Breast epithelium (tissue), 4 donors: ENCODE measurements at regions not wholly inside any gene's neighbourhood (a gene's known extent, or its start where the extent isn't known, plus 50 kb on each side); places are given as distances from the start of the nearest gene placed in this dataset.
"Not testable (repeated sequence)": the region's sequence is repeated elsewhere in the genome, so short reads cannot be mapped to it uniquely, and the experiment has no call there.

Experiments used
- DNase-seq, 2 donors: peaks; one replicate each; pipeline ENCODE4 v3.0.0-alpha.2; 2019; ENCODE audit warnings: low spot score in 2 of 2
- H3K27ac ChIP-seq, 2 donors: fragments of 200-600 bp; sonication (generic) in 1 of 2; one replicate each; pipeline ENCODE4 v1.5.1; 2016 to 2019; ENCODE audit warnings: mild to moderate bottlenecking in 1 of 2
- H3K27me3 ChIP-seq, 2 donors: fragments of 200-600 bp; sonication (generic) in 1 of 2; one replicate each; pipeline versions ENCODE4 v1.5.1 to v1.6.0; 2017 to 2019; ENCODE audit warnings: control low read depth in 1 of 2, mild to moderate bottlenecking in 1 of 2
- H3K36me3 ChIP-seq: fragments of 200-600 bp; one replicate; pipeline ENCODE4 v1.5.1; 2019
- H3K4me1 ChIP-seq, 2 donors: fragments of 200-600 bp; sonication (generic); one replicate each; pipeline ENCODE4 v1.5.1; 2016 to 2019; ENCODE audit warnings: control low read depth in 1 of 2
- H3K4me3 ChIP-seq, 3 donors: fragments of 200-600 bp; sonication (generic); 1 replicate in 2 of 3; 2 replicates in 1 of 3; pipeline ENCODE4 v1.5.1; 2016 to 2019; ENCODE audit warnings: mild to moderate bottlenecking in 3 of 3, moderate library complexity in 2 of 3
- H3K9me3 ChIP-seq, 2 donors: fragments of 200-600 bp; sonication (generic) in 1 of 2; one replicate each; pipeline ENCODE4 v1.5.1; 2016 to 2019; ENCODE audit warnings: control low read depth in 1 of 2
- POLR2A ChIP-seq: fragments of 450-650 bp; IDR thresholded peaks from one replicate; pipeline ENCODE4 v1.6.1; 2016; ENCODE audit warnings: antibody characterized with exemption, mild to moderate bottlenecking, moderate library complexity
- POLR2AphosphoS5 ChIP-seq, 3 donors: sonication (generic); formaldehyde crosslinking; IDR thresholded peaks; one replicate each; pipeline ENCODE4 v1.6.1; 2017; ENCODE audit warnings: antibody characterized with exemption in 3 of 3
- intact Hi-C: fragments of 100-400 bp; cut with DNase I; formaldehyde crosslinking; loops from one replicate; pipeline ENCODE4 v1.15.1; 2023; ENCODE audit warnings: low total_unique reads
- TF ChIP-seq, protein P1 (sequence below), 3 donors: fragments of 450-650 bp; IDR thresholded peaks; one replicate each; pipeline ENCODE4 v1.5.1; 2016 to 2017; ENCODE audit warnings: antibody characterized with exemption in 3 of 3, mild to moderate bottlenecking in 3 of 3, moderate library complexity in 3 of 3

DNA sequence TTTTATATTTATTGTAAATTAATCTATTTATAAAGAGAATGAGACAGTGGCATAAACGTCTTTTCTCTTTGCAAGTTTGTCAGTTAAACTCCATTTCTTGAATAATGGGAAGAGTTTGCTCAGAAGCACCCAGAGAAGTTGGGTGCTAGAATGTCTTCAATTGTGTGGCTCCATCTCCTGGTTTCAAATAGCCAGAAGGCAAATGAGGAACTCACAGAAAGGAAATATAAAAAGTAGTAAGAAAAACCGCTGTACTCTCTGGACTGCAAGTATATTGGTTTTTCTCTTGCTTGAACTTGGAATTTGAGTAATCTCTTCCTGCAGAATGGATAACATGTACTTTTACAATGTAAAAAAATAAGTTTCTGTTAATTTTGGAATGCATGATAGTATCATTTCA, 217.5 kb downstream of the DPY19L2 start:
- intact Hi-C loops = no loop called here
- Histone ChIP-seq H3K9me3 (no peaks in the 10 kb centered on the region), H3K4me1 (no peaks in the 10 kb centered on the region), H3K4me3 (no peak overlapping the region), H3K27ac (no peak overlapping the region), H3K36me3 (no peaks in the 10 kb centered on the region), H3K27me3 (no peaks in the 10 kb centered on the region)
- DNase-seq = no peak
- TF ChIP-seq POLR2A = no peak
- TF ChIP-seq POLR2AphosphoS5 (IDR thresholded peaks at IDR 0.05) = no peak
- TF ChIP-seq, protein P1, sequence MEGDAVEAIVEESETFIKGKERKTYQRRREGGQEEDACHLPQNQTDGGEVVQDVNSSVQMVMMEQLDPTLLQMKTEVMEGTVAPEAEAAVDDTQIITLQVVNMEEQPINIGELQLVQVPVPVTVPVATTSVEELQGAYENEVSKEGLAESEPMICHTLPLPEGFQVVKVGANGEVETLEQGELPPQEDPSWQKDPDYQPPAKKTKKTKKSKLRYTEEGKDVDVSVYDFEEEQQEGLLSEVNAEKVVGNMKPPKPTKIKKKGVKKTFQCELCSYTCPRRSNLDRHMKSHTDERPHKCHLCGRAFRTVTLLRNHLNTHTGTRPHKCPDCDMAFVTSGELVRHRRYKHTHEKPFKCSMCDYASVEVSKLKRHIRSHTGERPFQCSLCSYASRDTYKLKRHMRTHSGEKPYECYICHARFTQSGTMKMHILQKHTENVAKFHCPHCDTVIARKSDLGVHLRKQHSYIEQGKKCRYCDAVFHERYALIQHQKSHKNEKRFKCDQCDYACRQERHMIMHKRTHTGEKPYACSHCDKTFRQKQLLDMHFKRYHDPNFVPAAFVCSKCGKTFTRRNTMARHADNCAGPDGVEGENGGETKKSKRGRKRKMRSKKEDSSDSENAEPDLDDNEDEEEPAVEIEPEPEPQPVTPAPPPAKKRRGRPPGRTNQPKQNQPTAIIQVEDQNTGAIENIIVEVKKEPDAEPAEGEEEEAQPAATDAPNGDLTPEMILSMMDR (IDR thresholded peaks at IDR 0.05) = no peak

DNA sequence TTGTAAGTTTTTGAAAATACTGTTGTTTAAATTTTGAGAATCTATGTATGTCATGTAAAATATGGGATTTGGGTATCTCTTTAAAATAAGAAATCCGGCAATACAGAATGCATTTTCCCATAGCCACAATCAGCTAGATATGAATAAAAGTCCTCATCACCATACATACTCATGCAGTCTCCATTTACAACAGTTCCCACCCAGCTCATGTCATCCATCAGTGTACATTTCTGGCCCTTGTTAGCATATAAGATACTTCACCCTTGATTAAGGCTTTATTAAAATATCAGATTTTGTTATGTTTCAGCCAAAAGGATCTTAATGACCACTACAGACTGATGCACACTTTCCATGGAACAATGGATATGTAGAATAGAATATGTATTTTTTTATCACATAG, 218.0 kb downstream of the DPY19L2 start:
- TF ChIP-seq, protein P1 (IDR thresholded peaks at IDR 0.05) = no peak
- TF ChIP-seq POLR2A (no peak), POLR2AphosphoS5 (IDR thresholded peaks at IDR 0.05) (no peak)
- no peaks in the 10 kb centered on the region for H3K36me3 ChIP-seq
- H3K4me1 ChIP-seq = no peaks in the 10 kb centered on the region
- no peak for DNase-seq
- no peak overlapping the region for H3K27ac ChIP-seq
- intact Hi-C loops = no loop called here
- H3K9me3 ChIP-seq = no peaks in the 10 kb centered on the region
- no peaks in the 10 kb centered on the region for H3K27me3 ChIP-seq
- no peak overlapping the region for H3K4me3 ChIP-seq

DNA sequence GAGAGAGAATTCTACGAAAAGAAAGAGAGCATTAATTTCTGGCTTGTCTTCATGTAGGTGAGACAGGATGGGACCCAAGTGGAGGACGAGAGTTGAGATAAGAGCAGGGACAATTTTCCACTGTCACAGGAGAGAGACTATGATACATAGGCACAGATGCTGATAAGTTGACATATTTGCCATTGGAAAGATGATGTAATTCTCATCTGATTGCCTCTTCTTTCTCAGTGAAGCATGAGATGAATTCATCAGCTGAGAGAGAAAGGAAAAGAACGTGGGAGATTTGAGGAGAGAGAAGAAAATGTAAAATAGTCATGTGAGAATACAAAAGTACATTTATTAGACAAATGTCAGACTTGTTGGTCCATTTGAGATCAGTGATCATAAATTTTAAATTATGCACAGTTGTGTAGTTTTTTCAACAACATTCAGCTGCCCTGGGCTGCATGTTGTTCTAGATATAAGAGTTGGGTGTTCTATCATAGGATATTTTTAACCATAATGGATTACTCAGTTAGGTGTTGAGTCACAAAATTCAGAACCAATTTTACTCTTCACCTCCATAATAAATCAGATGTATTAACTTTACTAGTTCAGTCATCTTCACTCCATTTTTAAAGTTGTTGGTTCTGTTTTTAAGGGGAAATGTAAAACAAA, 222.9 kb downstream of the DPY19L2 start:
- no peak for DNase-seq
- Histone ChIP-seq H3K27ac (no peak overlapping the region), H3K4me1 (no peaks in the 10 kb centered on the region), H3K27me3 (no peaks in the 10 kb centered on the region), H3K4me3 (no peak overlapping the region), H3K36me3 (no peaks in the 10 kb centered on the region), H3K9me3 (no peaks in the 10 kb centered on the region)
- TF ChIP-seq POLR2AphosphoS5 (IDR thresholded peaks at IDR 0.05) (no peak), POLR2A (no peak)
- TF ChIP-seq, protein P1 (IDR thresholded peaks at IDR 0.05) = no peak
- intact Hi-C loops = no loop called here

DNA sequence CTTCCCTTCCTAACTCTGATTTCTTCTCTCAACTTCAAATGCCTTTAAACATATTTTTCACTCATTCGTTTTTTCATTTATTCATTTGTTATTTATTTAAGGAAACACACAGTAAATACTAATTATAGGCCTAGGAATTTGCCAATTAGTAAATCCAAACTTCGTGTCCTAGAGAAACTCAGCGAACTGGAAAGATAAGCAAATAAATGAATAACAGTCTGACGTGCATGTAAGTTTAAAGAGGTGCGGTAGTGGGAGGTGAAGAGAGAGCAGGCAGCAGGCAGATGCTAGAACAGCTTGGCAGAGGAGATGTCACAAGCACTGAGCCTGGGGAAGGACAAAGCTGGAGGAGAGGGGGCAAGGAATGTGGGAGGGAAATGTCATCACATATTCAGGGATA, 228.2 kb downstream of the DPY19L2 start:
- Histone ChIP-seq H3K4me1 (no peaks in the 10 kb centered on the region), H3K27ac (no peak overlapping the region), H3K36me3 (no peaks in the 10 kb centered on the region), H3K27me3 (no peaks in the 10 kb centered on the region), H3K9me3 (no peaks in the 10 kb centered on the region), H3K4me3 (no peak overlapping the region)
- intact Hi-C loops = loop anchor here (2.0 kb wide), 1 partner anchor 41 kb away; no protein-coding TSS in a partner anchor
- TF ChIP-seq, protein P1 (IDR thresholded peaks at IDR 0.05) = no peak
- no peak for TF ChIP-seq POLR2AphosphoS5 (IDR thresholded peaks at IDR 0.05)
- TF ChIP-seq POLR2A = no peak
- no peak for DNase-seq

DNA sequence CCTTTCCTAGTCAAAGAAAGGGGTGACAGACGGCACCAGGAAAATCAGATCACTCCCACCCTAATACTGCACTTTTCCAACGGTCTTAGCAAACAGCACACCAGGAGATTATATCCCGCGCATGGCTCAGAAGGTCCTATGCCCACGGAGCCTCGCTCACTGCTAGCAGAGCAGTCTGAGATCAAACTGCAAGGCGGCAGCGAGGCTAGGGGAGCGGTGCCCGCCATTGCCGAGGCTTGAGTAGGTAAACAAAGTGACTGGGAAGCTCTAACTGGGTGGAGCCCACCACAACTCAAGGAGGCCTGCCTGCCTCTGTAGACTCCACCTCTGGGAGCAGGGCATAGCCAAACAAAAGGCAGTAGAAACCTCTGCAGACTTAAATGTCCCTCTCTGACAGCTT, 233.9 kb downstream of the DPY19L2 start:
- not testable (repeated sequence) for H3K4me1 ChIP-seq
- H3K9me3 ChIP-seq = peaks cover 0 to 12% of the 10 kb centered on the region in 2 donors

DNA sequence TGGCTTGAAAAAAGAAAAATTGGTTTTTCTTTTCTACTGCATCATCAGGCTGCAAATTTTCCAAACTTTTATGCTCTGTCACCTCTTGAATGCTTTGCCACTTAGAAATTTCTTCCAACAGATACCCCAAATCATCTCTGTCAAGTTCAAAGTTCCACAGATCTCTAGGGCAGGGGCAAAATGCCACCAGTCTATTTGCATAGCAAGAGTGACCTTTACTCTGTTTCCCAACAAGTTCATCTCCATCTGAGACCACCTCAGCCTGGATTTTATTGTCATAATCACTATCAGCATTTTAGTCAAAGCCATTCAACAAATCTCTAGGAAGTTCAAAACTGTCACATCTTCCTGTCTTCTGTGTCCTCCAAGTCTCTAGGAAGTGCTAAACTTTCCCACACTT, 240.3 kb downstream of the DPY19L2 start:
- DNase-seq, intact Hi-C loops, H3K27ac ChIP-seq, H3K9me3 ChIP-seq, H3K36me3 ChIP-seq, H3K4me1 ChIP-seq, H3K27me3 ChIP-seq, H3K4me3 ChIP-seq: not testable (repeated sequence)

More for the DNA sequence above, 233.9 kb downstream of the DPY19L2 start:
- intact Hi-C loops, H3K36me3 ChIP-seq, H3K27me3 ChIP-seq, H3K4me3 ChIP-seq, H3K27ac ChIP-seq, DNase-seq: not testable (repeated sequence)

DNA sequence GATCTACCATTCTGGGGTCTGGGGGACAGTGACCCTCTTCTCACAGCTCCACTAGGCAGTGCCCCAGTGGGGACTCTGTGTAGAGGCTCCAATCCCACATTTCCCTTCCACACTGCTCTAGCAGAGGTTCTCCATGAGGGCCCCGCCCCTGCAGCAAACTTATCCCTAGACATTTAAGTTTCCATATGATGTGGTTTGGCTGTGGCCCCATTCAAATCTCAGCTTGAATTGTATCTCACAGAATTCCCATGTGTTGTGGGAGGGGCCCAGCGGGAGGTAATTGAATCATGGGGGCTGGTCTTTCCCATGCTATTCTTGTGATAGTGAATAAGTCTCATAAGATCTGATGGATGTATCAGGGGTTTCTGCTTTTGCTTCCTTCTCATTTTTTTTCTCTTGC, 241.3 kb downstream of the DPY19L2 start:
- H3K36me3 ChIP-seq, H3K27me3 ChIP-seq, H3K4me3 ChIP-seq, H3K9me3 ChIP-seq, DNase-seq, H3K27ac ChIP-seq, intact Hi-C loops, H3K4me1 ChIP-seq: not testable (repeated sequence)
